GM12878 (cell line): ENCODE measurements at regions not wholly inside any gene's neighbourhood (a gene's known extent, or its start where the extent isn't known, plus 50 kb on each side); places are given as distances from the start of the nearest gene placed in this dataset.

Source experiments
- ATAC-seq: fragments of 200-7000 bp; cut with Tn5 transposase; 3 replicates; pipeline ENCODE4 v1.9.1; 2020; ENCODE audit warnings: mild to moderate bottlenecking, moderate library complexity
- BruUV-seq: library from RNA; stranded (reverse); fragments of 400-500 nt; replicated peaks from 2 replicates; lab custom pipeline; 2021; lab: Mats Ljungman, UMichigan
- CTCF ChIA-PET: fragments of 300-600 bp; sonication (Branson Sonifier 250); formaldehyde crosslinking; extraction: SDS; loops from one replicate; lab custom pipeline; 2021; ENCODE audit warnings: inconsistent platforms; lab: Yijun Ruan, JAX
- POLR2A ChIA-PET: fragments of 350-600 bp; formaldehyde crosslinking; extraction: SDS; loops from one replicate; lab custom pipeline; 2021; ENCODE audit warnings: inconsistent platforms; lab: Charles Lee
- RAD21 ChIA-PET: fragments of 300-600 bp; sonication (Branson Sonifier 250); formaldehyde crosslinking; loops from one replicate; lab custom pipeline; 2023; ENCODE audit warnings: antibody characterized with exemption; ENCODE audit not compliant: unreplicated experiment; lab: Charles Lee
- SMC1A ChIA-PET: fragments of 300-600 bp; sonication (Branson Sonifier 250); formaldehyde crosslinking; loops from one replicate; lab custom pipeline; 2023; ENCODE audit not compliant: unreplicated experiment, uncharacterized antibody; lab: Charles Lee
- DNase-seq: peaks from one replicate; pipeline ENCODE4 v3.0.0-alpha.2; 2011; ENCODE audit warnings: low read depth, low spot score
- FAIRE-seq: peaks from 3 replicates; lab custom pipeline; 2011; peaks lifted over from hg19 to GRCh38; lab: Jason Lieb, UNC
- H2AFZ ChIP-seq: 2 replicates; pipeline ENCODE4 v1.6.0; 2011; ENCODE audit warnings: low read depth, low read length, control low read depth; ENCODE audit not compliant: control insufficient read depth
- H3K27ac ChIP-seq: 2 replicates; pipeline ENCODE4 v1.5.1; 2011; ENCODE audit warnings: control low read depth; ENCODE audit not compliant: control insufficient read depth, insufficient read depth
- H3K27me3 ChIP-seq, 2 experiments: replicated peaks in 1 of 2; 2 replicates each; pipeline versions ENCODE4 v1.6.0 to v1.6.1; 2011; ENCODE audit warnings: low read length in 1 of 2; ENCODE audit not compliant: control insufficient read depth in 2 of 2, insufficient read depth in 2 of 2
- H3K36me3 ChIP-seq, 2 experiments: 2 replicates each; pipeline ENCODE4 v1.5.1; 2011; ENCODE audit warnings: low read length in 1 of 2; ENCODE audit not compliant: control insufficient read depth in 2 of 2, insufficient read depth in 2 of 2
- H3K4me1 ChIP-seq: 2 replicates; pipeline ENCODE4 v1.6.1; 2011; ENCODE audit warnings: mild to moderate bottlenecking, low read length, moderate library complexity, mixed read lengths; ENCODE audit not compliant: control insufficient read depth, insufficient read depth
- H3K4me2 ChIP-seq: 2 replicates; pipeline ENCODE4 v1.6.0; 2011; ENCODE audit warnings: control low read depth; ENCODE audit not compliant: control insufficient read depth, insufficient read depth
- H3K4me3 ChIP-seq: fragments of 200-600 bp; sonication (generic); 2 replicates; pipeline ENCODE4 v1.5.1; 2016
- H3K79me2 ChIP-seq: 2 replicates; pipeline ENCODE4 v1.6.0; 2011; ENCODE audit warnings: low read length; ENCODE audit not compliant: control insufficient read depth, insufficient read depth
- H3K9ac ChIP-seq: 2 replicates; pipeline ENCODE4 v1.8.0; 2011; ENCODE audit warnings: low read length, control low read depth, mixed read lengths; ENCODE audit not compliant: control insufficient read depth, insufficient read depth
- H3K9me3 ChIP-seq: replicated peaks from 3 replicates; pipeline ENCODE4 v1.5.1; 2011; ENCODE audit warnings: mild to moderate bottlenecking, low read length; ENCODE audit not compliant: control insufficient read depth, insufficient read depth
- H4K20me1 ChIP-seq: 2 replicates; pipeline ENCODE4 v1.6.0; 2011; ENCODE audit not compliant: control insufficient read depth, insufficient read depth
- ATF7 ChIP-seq: fragments of 450-650 bp; IDR thresholded peaks from 2 replicates; pipeline ENCODE4 v1.6.1; 2016; ENCODE audit warnings: low read depth, mild to moderate bottlenecking
- BCL11A ChIP-seq: IDR thresholded peaks from 2 replicates; pipeline ENCODE4 v1.6.1; 2011; ENCODE audit warnings: low read depth, low read length
- CHD4 ChIP-seq: fragments of 200-600 bp; sonication (generic); IDR thresholded peaks from 2 replicates; pipeline ENCODE4 v1.6.1; 2016; ENCODE audit warnings: mild to moderate bottlenecking
- DPF2 ChIP-seq: fragments of 450-650 bp; IDR thresholded peaks from 2 replicates; pipeline ENCODE4 v1.6.1; 2017; ENCODE audit warnings: mild to moderate bottlenecking
- ELK1 ChIP-seq: IDR thresholded peaks from 2 replicates; pipeline ENCODE4 v1.6.1; 2012; ENCODE audit warnings: low read depth, low read length, improper control_type of control experiment
- IRF4 ChIP-seq: IDR thresholded peaks from 2 replicates; pipeline ENCODE4 v1.6.1; 2011; ENCODE audit warnings: low read depth, low read length
- IRF5 ChIP-seq: fragments of 450-650 bp; IDR thresholded peaks from 2 replicates; pipeline ENCODE4 v1.6.1; 2017; ENCODE audit warnings: borderline replicate concordance
- JUNB ChIP-seq: IDR thresholded peaks from 2 replicates; pipeline ENCODE4 v1.6.1; 2016; ENCODE audit warnings: antibody characterized with exemption, mild to moderate bottlenecking
- NFXL1 ChIP-seq: fragments of 450-650 bp; IDR thresholded peaks from 2 replicates; pipeline ENCODE4 v1.6.1; 2017; ENCODE audit warnings: antibody characterized with exemption, mild to moderate bottlenecking, borderline replicate concordance
- PML ChIP-seq: IDR thresholded peaks from 2 replicates; pipeline ENCODE4 v1.6.1; 2012; ENCODE audit warnings: low read length, inconsistent platforms
- POLR2AphosphoS5 ChIP-seq: IDR thresholded peaks from 2 replicates; pipeline ENCODE4 v1.6.1; 2011; ENCODE audit warnings: mild to moderate bottlenecking, low read length, inconsistent platforms
- RBBP5 ChIP-seq: fragments of 200-600 bp; sonication (generic); conservative IDR thresholded peaks from 2 replicates; pipeline ENCODE4 v1.6.1; 2016
- RUNX3 ChIP-seq: IDR thresholded peaks from 2 replicates; pipeline ENCODE4 v1.6.1; 2012; ENCODE audit warnings: low read length, inconsistent platforms
- SMARCA5 ChIP-seq: fragments of 450-650 bp; IDR thresholded peaks from 2 replicates; pipeline ENCODE4 v1.6.1; 2017; ENCODE audit warnings: mild to moderate bottlenecking
- SUPT20H ChIP-seq: IDR thresholded peaks from 2 replicates; pipeline ENCODE4 v1.6.1; 2011; ENCODE audit warnings: low read depth, mild to moderate bottlenecking, low read length, moderate library complexity, borderline replicate concordance; ENCODE audit not compliant: control insufficient read depth
- TARDBP ChIP-seq: IDR thresholded peaks from 2 replicates; pipeline ENCODE4 v1.6.1; 2016; ENCODE audit warnings: borderline replicate concordance
- USF1 ChIP-seq: IDR thresholded peaks from 2 replicates; pipeline ENCODE4 v1.6.1; 2011; ENCODE audit warnings: borderline replicate concordance, low read depth, mild to moderate bottlenecking, moderate library complexity, mixed read lengths, low read length; ENCODE audit not compliant: insufficient read depth; ENCODE audit errors: extremely low read length
- ZNF217 ChIP-seq: fragments of 450-650 bp; IDR thresholded peaks from 2 replicates; pipeline ENCODE4 v1.6.1; 2017; ENCODE audit warnings: antibody characterized with exemption, mild to moderate bottlenecking
- WGBS: methylation state at CpG from one replicate; pipeline ENCODE4 v1.1.6; 2016; ENCODE audit warnings: low lambda C conversion rate; ENCODE audit not compliant: insufficient replicate concordance, insufficient coverage; ENCODE audit errors: missing lambda C conversion rate; 5-methylcytosine and 5-hydroxymethylcytosine counted together
- in situ Hi-C: fragments of 300-500 bp; cut with MboI; formaldehyde crosslinking; loops from 9 replicates; pipeline ENCODE4 v1.14.3; 2018; ENCODE audit warnings: mixed read lengths
- intact Hi-C: fragments of 100-400 bp; cut with micrococcal nuclease; formaldehyde crosslinking; loops from one replicate; pipeline ENCODE4 v1.14.2; 2022; ENCODE audit not compliant: unreplicated experiment

- no peak overlapping the region for H3K27ac ChIP-seq
- H4K20me1 ChIP-seq = no peaks in the 10 kb centered on the region
- POLR2A ChIA-PET = no interaction called here
- peak; percentile 64 for ATAC-seq
- intact Hi-C loops = no loop called here
- no peak overlapping the region for H3K4me3 ChIP-seq
- FAIRE-seq = no peak
- SMC1A ChIA-PET = interaction anchor here (0.6 kb wide), 1 partner anchor 20 kb away, joined by 3 read pairs; no protein-coding TSS in a partner anchor
- CTCF ChIA-PET = no interaction called here
- TF ChIP-seq USF1 (no peak), SMARCA5 (no peak), ELK1 (no peak), SUPT20H (no peak), IRF5 (no peak), CHD4 (no peak), TARDBP (no peak), RUNX3 (peak; percentile 33; the same call in 1 of the 2 replicates), ZNF217 (no peak), RBBP5 (no peak), DPF2 (no peak), IRF4 (peak; percentile 70; the same call in 1 of the 2 replicates), PML (no peak), POLR2AphosphoS5 (no peak), ATF7 (no peak), BCL11A (peak; percentile 21; the same call in 1 of the 2 replicates), NFXL1 (no peak), JUNB (peak; percentile 82)
- H3K27me3 ChIP-seq = no peaks in the 10 kb centered on the region
- BruUV-seq = no TSS peak
- H2AFZ ChIP-seq = peak overlapping the region; percentile 9
- H3K4me2 ChIP-seq = peak overlapping the region; percentile 13; the same call in 1 of the 2 replicates
- H3K9ac ChIP-seq = no peak overlapping the region
- H3K9me3 ChIP-seq = no peaks in the 10 kb centered on the region; the same call in 2 of the 3 replicates
- in situ Hi-C loops = no loop called here
- H3K79me2 ChIP-seq = no peaks in the 10 kb centered on the region
- DNase-seq = no peak
- no peaks in the 10 kb centered on the region for H3K36me3 ChIP-seq
- 42% methylated on average over 4 of the region's 4 CpGs for whole genome bisulfite sequencing
- RAD21 ChIA-PET = no interaction called here
- H3K4me1 ChIP-seq = no peaks in the 10 kb centered on the region; the same call in 1 of the 2 replicates
Observed at GRCh38 chr6:163793011-163793983, 378.8 kb downstream of the QKI start.
